B cell (primary cell): ENCODE measurements at regions not wholly inside any gene's neighbourhood (a gene's known extent, or its start where the extent isn't known, plus 50 kb on each side); places are given as distances from the start of the nearest gene placed in this dataset.

Source experiments
- ATAC-seq: fragments of 200-7000 bp; cut with Tn5 transposase; one replicate; pipeline ENCODE4 v1.10.0; 2021; ENCODE audit warnings: low read depth, mild to moderate bottlenecking, moderate number of reproducible peaks, moderate library complexity
- CTCF ChIA-PET: fragments of 350-600 bp; sonication (Branson Sonifier 250); formaldehyde crosslinking; loops from one replicate; lab custom pipeline; 2021; ENCODE audit warnings: antibody characterized with exemption, inconsistent platforms; lab: Charles Lee
- POLR2A ChIA-PET: fragments of 350-600 bp; sonication (Branson Sonifier 250); formaldehyde crosslinking; loops from one replicate; lab custom pipeline; 2021; ENCODE audit warnings: antibody characterized with exemption; lab: Charles Lee
- DNase-seq: peaks from one replicate; pipeline ENCODE4 v3.0.0; 2013
- H2AFZ ChIP-seq: 2 replicates; pipeline ENCODE4 v1.6.1; 2012; ENCODE audit warnings: mild to moderate bottlenecking, low read depth, low read length; ENCODE audit not compliant: insufficient read depth, poor library complexity, severe bottlenecking
- H3K27ac ChIP-seq, 2 donors: 1 replicate in 1 of 2; 2 replicates in 1 of 2; pipeline ENCODE4 v1.5.1; 2012 to 2013; ENCODE audit warnings: low read length in 2 of 2, mild to moderate bottlenecking in 2 of 2, moderate library complexity in 1 of 2
- H3K27me3 ChIP-seq, 4 experiments: fragments of 200-600 bp in 1 of 4; sonication (generic) in 1 of 4; replicated peaks in 1 of 4; 1 replicate in 2 of 4; 2 replicates in 2 of 4; pipeline versions ENCODE4 v1.6.1 to v1.7.0; 2013 to 2016; ENCODE audit warnings: low read length in 3 of 4, mild to moderate bottlenecking in 2 of 4, mixed read lengths in 1 of 4, moderate library complexity in 1 of 4; ENCODE audit not compliant: insufficient read depth in 4 of 4, control insufficient read depth in 3 of 4; ENCODE audit errors: control extremely low read depth in 1 of 4
- H3K36me3 ChIP-seq, 2 experiments: replicated peaks in 1 of 2; 1 replicate in 1 of 2; 2 replicates in 1 of 2; pipeline versions ENCODE4 v1.6.1 to v1.7.1; 2013; ENCODE audit warnings: low read length in 1 of 2; ENCODE audit not compliant: insufficient read depth in 2 of 2, control insufficient read depth in 1 of 2; ENCODE audit errors: control extremely low read depth in 1 of 2, extremely low read depth in 1 of 2
- H3K4me1 ChIP-seq, 2 donors: fragments of 200-600 bp in 1 of 2; sonication (generic) in 1 of 2; 1 replicate in 1 of 2; 2 replicates in 1 of 2; pipeline versions ENCODE4 v1.5.1 to v1.6.1; 2013 to 2017; ENCODE audit warnings: low read length in 2 of 2; ENCODE audit not compliant: control insufficient read depth in 2 of 2, insufficient read depth in 2 of 2
- H3K4me2 ChIP-seq: replicated peaks from 2 replicates; pipeline ENCODE3; 2012; ENCODE audit warnings: mild to moderate bottlenecking, low read depth, low read length; ENCODE audit not compliant: poor library complexity, severe bottlenecking
- H3K4me3 ChIP-seq, 5 experiments: fragments of 200-600 bp in 1 of 5; sonication (generic) in 1 of 5; 1 replicate in 3 of 5; 2 replicates in 2 of 5; pipeline versions ENCODE4 v1.5.1 to v1.7.0; 2011 to 2016; ENCODE audit warnings: low read length in 4 of 5, mild to moderate bottlenecking in 4 of 5, low read depth in 2 of 5, control low read depth in 1 of 5, moderate library complexity in 1 of 5; ENCODE audit not compliant: insufficient read depth in 1 of 5; ENCODE audit errors: control extremely low read depth in 1 of 5, extremely low read depth in 1 of 5
- H3K79me2 ChIP-seq: fragments of 200-600 bp; sonication (generic); one replicate; pipeline ENCODE4 v1.6.0; 2016; ENCODE audit warnings: low read length; ENCODE audit not compliant: control insufficient read depth, insufficient read depth
- H3K9ac ChIP-seq: fragments of 200-600 bp; sonication (generic); 2 replicates; pipeline ENCODE4 v1.6.1; 2017; ENCODE audit warnings: mild to moderate bottlenecking, low read length, moderate library complexity
- H3K9me3 ChIP-seq, 3 donors: one replicate each; pipeline versions ENCODE4 v1.6.1 to v1.7.1; 2013; ENCODE audit warnings: low read length in 2 of 3; ENCODE audit not compliant: control insufficient read depth in 2 of 3, insufficient read depth in 1 of 3; ENCODE audit errors: control extremely low read depth in 1 of 3
- H4K20me1 ChIP-seq: 2 replicates; pipeline ENCODE4 v1.6.0; 2012; ENCODE audit warnings: mild to moderate bottlenecking, low read length; ENCODE audit not compliant: insufficient read depth, control insufficient read depth, poor library complexity, severe bottlenecking
- H3K27ac Mint-ChIP-seq: one replicate; pipeline ENCODE4 v1.8.0; 2021; ENCODE audit warnings: mixed read lengths
- H3K27me3 Mint-ChIP-seq: one replicate; pipeline ENCODE4 v1.8.0; 2021; ENCODE audit warnings: mixed read lengths
- H3K4me1 Mint-ChIP-seq: one replicate; pipeline ENCODE4 v1.8.0; 2021; ENCODE audit warnings: mixed read lengths
- H3K4me3 Mint-ChIP-seq: one replicate; pipeline ENCODE4 v1.8.0; 2021; ENCODE audit warnings: mixed read lengths
- H3K9me3 Mint-ChIP-seq: one replicate; pipeline ENCODE4 v1.8.0; 2022; ENCODE audit warnings: mixed read lengths; ENCODE audit not compliant: insufficient read depth
- CTCF ChIP-seq: fragments of 200-600 bp; IDR thresholded peaks from one replicate; pipeline ENCODE4 v1.8.0; 2022; ENCODE audit warnings: antibody characterized with exemption, mild to moderate bottlenecking
- EZH2 ChIP-seq: IDR thresholded peaks from 2 replicates; pipeline ENCODE4 v1.6.1; 2012; ENCODE audit warnings: borderline replicate concordance, low read depth, mild to moderate bottlenecking, moderate library complexity, low read length; ENCODE audit not compliant: insufficient read depth, poor library complexity, severe bottlenecking
- WGBS: methylation state at CpG from one replicate; pipeline ENCODE4 v1.1.5; 2013; ENCODE audit warnings: missing lambda C conversion rate; ENCODE audit not compliant: insufficient coverage; 5-methylcytosine and 5-hydroxymethylcytosine counted together
- intact Hi-C: fragments of 100-400 bp; cut with micrococcal nuclease; formaldehyde crosslinking; loops from one replicate; pipeline ENCODE4 v1.10.0; 2022

- Histone ChIP-seq H4K20me1 (no peaks in the 10 kb centered on the region), H3K36me3 (no peaks in the 10 kb centered on the region), H3K27ac (no peak overlapping the region), H3K4me1 (no peaks in the 10 kb centered on the region), H2AFZ (no peak overlapping the region), H3K79me2 (no peaks in the 10 kb centered on the region), H3K9me3 (no peaks in the 10 kb centered on the region), H3K9ac (no peak overlapping the region), H3K4me2 (no peak overlapping the region), H3K27me3 (no peaks in the 10 kb centered on the region), H3K4me3 (no peak overlapping the region)
- intact Hi-C loops: no loop called here
- ATAC-seq: no peak
- WGBS: 87% methylated on average over 14 of the region's 15 CpGs
- POLR2A ChIA-PET: no interaction called here
- Mint-ChIP-seq H3K4me3 (no peak overlapping the region), H3K4me1 (no peaks in the 10 kb centered on the region), H3K27ac (no peak overlapping the region), H3K27me3 (no peaks in the 10 kb centered on the region), H3K9me3 (no peaks in the 10 kb centered on the region)
- no peak for TF ChIP-seq CTCF
- TF ChIP-seq EZH2: no peak
- DNase-seq: no peak
- CTCF ChIA-PET: no interaction called here
These were observed 183.4 kb upstream of the FBXL4 start for GRCh38 chr6:99130897-99131873.

- POLR2A ChIA-PET: no interaction called here
- no CpG with 5 or more reads among the region's 2 CpGs for whole genome bisulfite sequencing
- TF ChIP-seq EZH2: no peak
- TF ChIP-seq CTCF: no peak
- Histone ChIP-seq H3K4me2 (no peak overlapping the region), H2AFZ (no peak overlapping the region), H3K4me1 (no peaks in the 10 kb centered on the region), H3K27me3 (no peaks in the 10 kb centered on the region), H3K36me3 (no peaks in the 10 kb centered on the region), H3K79me2 (no peaks in the 10 kb centered on the region), H3K9me3 (no peaks in the 10 kb centered on the region), H3K4me3 (no peak overlapping the region), H4K20me1 (no peaks in the 10 kb centered on the region), H3K9ac (no peak overlapping the region), H3K27ac (no peak overlapping the region)
- Mint-ChIP-seq H3K9me3 (no peaks in the 10 kb centered on the region), H3K4me3 (no peak overlapping the region), H3K4me1 (no peaks in the 10 kb centered on the region), H3K27ac (no peak overlapping the region), H3K27me3 (no peaks in the 10 kb centered on the region)
- no peak for DNase-seq
- intact Hi-C loops: no loop called here
- no peak for ATAC-seq
- CTCF ChIA-PET: no interaction called here
These were observed 182.1 kb upstream of the FBXL4 start for GRCh38 chr6:99129835-99130234.
